ENCODE measurements at regions not wholly inside any gene's neighbourhood (a gene's known extent, or its start where the extent isn't known, plus 50 kb on each side); places are given as distances from the start of the nearest gene placed in this dataset.

DNA sequence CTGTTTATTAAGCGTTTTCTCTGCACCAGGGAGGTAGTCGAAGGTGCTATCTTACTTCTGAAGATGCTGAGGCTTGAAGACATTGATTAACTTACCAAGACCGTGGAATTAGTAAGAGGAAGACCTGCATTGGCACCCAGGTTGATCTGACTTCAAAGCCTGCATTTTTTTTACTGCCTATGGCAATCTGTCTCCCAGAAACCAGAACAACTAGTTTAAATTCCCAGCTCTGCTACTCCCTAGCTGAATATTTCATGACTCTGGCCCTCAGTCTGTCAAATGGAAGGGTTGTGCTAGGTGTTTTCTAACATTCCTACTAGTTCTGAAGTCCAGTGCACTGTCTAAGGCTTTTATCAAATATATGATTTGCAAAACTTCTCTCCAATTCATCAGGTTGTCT is 52.0 kb upstream of the GRAMD1B start:
- DNase-seq (ENCODE audit: low read depth), result no peak

DNA sequence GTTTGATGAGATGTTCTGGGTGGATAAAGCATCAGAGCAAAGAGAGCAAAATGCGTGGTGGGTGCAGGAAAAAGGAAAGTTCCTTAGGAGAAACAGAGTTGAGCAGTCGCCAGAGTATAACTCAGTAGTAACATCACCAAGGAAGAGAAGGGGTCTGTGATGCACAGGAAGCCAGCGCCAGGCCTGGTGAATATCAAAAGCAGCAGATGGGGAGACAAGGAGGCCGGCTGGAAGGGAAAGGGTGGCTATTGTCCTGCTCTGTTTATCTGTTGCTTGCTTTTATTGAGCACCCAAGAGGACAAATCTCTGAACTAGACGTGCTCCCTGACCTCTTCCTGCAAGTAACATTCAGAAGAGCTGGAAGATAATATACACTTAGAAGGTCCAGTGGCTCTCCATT is 52.7 kb upstream of the GRAMD1B start:
- no peak for DNase-seq (ENCODE audit: low read depth)

DNA sequence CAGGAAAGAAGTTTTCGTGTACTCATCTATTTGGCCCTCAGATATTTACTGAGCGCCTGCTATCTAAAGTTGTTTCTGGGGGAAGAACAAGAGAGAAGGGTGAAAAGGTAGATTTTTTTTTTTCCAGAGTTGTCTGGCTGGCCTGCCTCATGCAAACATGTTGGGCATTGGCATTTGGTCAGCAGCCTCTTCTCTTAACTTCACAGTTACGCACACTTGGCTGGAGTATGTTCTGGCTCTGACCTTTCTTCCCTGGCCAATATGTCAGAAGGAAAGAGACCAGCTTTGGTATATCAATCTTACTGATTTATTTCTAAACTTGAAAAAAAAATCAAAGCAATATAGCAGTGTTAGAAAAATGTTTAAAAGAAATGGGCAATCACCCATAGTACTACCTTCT is 54.2 kb upstream of the GRAMD1B start:
- DNase-seq (ENCODE audit: low read depth), result no peak

DNA sequence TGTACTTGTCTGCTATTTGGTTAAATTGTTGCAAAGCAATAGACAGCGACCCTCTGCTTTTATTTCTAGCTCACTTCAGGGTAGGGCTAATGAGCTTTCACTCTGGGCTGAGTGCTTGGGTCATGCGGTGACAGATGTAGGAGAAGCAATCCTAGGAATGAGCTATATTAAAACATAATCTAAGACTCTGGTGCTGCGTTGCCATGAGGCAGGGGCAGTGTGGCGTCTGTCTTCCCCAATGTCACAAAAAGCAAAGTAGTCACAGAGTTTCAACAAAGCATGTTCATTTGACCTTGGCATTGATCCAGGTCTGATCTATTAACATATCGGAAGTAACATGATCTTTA is 55.5 kb upstream of the GRAMD1B start:
- no peak for DNase-seq (ENCODE audit: low read depth)

DNA sequence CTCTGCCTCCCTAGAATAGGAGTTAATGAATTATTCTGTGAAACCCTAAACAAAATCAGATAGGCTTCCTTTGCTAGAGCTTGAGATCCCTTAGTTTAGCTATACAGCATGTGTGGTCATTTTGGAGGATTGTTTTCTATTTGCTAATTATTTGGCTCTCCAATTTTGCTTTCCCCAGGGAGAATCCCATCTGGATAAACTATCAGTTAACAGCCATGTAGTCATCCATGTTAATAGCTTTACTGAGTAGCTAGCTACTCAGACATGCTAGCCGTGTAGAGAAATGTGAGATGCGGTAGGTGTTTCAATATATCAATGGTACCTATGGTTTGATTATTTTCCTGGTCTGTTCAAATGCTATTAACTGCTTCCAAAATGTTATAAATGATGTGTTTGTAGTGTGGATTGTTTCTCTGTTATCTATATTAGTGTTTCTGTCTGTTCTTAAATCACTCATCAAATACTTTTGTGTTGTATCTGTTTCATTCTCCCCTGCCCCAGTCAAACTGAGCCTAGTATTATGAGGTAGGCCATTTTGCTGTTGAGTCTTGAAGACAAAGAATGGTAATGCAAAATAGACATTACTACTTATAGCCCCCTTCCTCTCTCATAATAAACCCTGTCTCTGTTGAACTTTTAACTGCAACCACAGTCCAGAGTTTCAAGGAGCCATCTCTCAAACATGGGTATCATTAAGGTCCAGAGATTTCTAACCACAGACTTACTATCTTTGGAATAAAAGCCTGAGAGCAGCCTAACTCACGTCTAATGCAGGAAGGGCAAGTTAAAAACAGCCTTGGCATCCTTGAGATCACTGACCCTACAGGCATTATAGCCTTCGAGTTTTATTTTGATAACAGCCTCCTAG is 56.1 kb upstream of the GRAMD1B start:
- DNase-seq (ENCODE audit: low read depth), result no peak

DNA sequence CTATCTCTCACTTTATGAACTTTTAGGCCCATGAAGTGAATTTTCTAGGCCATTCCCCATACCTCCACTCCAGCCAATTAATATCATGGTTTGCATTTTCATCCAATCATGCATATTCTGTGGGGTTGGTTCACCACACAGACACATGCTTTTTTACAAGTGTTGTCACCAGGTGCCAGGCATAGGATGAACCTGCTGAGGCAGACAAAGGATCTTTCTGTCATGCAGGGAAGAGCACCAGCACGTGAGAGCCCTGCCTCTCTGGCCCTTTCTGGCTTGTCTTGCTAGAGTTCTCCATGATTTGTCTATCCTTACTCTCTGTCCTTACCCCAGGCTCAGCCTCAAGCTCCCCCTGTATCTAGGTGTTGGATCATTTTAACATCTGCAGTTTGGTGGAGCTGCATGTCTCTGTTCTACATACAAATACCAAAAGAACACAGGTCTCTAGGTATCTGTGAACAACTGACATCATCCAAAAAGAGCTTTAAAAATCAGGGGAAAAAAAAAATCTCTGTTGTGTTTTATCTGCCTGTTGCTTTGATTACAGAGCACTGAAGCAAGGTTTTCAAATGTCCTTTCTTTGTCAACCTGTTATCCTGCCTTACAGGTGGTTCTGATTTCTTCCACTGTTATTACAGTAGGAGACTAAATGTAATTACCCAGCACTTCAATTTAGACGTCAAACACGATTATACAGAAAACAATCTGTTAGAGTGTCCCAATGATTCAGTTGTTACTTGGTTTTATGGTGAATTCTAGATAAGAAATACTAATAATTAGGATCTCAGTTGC is 58.4 kb upstream of the GRAMD1B start:
- no peak for DNase-seq (ENCODE audit: low read depth)

DNA sequence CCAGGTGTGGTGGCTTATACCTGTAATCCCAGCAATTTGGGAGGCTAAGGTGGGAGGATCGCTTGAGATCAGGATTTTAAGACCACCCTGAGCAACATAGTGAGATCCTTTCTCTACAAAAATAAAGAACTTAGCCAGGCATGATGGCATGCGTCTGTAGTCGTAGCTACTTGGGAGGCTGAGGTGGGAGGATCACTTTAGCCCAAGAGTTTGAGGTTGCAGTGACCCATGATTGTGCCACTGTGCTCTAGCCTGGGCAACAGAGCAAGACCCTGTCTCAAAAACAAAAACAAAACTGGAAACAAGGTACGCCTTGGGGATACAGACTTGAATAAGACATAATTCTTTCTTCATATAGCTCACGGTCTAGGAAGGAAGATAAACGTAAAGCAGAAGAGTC is 63.1 kb upstream of the GRAMD1B start:
- DNase-seq (ENCODE audit: low read depth), result no peak

DNA sequence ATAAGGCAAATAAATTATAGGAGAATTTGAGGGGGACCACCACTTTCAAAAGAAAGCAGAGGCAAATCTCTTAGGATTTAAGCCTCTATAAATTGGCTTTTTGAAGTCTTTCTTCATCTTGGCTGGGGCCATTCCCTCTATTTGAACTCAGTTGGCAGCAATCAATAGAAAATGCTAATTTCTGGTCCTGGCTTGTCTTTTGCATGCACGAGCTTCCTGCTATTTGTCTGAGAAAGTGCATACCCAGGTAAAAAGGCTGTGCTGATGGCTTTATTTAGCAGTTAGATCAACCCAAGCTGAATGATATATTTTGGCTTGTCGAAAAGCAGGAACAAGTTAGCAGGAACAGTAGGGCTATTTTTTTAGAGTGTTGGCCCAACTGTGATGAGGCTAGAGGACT is 64.1 kb upstream of the GRAMD1B start:
- no peak for DNase-seq (ENCODE audit: low read depth)

DNA sequence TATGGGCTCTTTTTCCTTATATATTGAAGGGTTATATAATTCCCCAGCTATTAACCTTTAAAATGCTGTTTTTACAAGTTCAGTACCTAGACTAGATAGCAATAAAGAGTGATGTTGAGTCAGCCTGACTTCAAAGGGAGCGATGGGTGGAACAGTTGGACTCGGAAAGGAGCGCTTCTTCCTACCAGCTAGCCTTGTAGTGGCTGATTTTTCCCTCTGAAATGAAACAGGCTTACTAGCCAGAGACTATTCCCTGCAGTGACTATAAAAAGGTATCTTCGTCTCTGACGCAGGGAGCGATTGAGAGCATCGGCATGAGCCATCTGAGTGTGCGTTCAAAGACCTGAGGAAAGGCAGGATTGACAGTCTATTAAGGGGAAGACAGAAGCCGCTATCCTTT is 66.0 kb upstream of the GRAMD1B start:
- no peak for DNase-seq (ENCODE audit: low read depth)

DNA sequence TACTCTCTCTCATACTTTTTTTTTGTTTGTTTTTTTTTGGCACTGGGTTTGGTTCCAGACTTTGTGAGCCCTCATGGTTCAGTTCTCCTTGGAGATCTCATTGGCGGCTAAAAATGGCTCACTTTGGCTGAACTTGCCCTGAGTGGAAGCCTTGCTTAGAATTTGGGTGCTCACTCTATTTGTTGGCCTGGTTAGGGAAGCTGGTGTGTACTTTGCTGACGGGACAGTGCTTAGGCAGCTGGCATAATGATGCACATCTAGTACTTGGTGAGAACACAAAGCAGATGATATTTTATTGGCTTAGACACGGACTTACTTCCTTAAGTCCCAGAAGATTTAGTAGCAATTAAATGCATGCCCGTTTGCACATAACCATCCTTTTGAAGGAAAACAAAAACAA is 66.5 kb upstream of the GRAMD1B start:
- no peak for DNase-seq (ENCODE audit: low read depth)

DNA sequence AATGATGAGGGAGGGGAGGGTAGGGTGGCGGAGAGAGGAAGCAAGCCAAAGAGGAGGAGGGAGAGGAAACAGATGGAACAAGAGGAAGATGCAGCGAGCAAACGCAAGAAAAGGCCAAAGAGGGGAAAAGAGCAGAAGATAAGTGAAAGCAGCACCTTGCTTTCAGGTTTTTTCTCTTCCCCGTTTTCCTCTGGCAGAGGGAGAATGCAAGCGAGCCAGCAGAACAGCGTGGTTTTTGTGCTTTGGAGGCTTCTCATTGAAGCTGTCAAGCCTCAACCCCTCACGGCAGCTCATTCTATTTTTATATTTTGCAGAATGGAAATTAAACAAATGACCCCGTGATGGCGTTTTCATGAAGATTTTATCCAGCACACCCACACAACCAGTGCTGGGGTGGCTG is 67.1 kb upstream of the GRAMD1B start:
- no peak for DNase-seq (ENCODE audit: low read depth)

DNA sequence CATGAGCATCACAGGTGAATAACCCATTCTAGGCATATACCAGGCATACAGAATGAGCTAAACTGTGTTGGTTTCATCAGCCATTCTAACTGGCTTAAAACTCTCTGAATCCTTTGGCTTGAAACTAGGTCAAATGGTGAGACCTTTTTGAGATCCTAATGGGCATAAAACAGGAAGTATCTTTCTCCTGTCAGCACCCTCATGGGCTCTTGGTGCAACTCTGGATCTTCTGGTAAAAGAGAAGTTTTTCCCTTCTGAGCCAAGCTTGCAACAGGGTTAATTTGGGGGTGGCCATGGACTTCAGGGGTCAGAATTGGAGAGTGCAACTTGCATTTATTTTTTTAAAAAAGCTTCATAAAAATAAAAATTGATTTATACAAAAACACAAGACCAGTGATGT is 67.9 kb upstream of the GRAMD1B start:
- no peak for DNase-seq (ENCODE audit: low read depth)

DNA sequence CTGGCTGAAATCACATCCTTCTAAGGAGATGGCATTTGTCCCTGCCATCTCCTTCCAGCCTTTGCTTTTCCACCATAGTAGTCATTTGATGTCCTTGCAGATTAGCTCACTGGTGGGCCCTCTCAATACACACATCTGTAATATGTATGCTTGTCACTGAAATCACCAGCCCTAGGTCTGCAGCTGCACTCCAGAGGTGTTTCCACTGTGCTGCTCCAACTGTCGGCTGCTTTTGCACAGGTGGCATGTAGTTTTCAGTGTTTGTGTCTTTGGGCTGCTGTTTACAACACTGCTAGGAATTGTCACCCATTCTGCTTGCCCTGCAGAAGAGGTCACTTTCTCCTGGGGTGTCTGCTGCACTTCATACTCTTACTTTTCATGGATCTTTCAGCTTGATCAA is 69.0 kb upstream of the GRAMD1B start:
- DNase-seq (ENCODE audit: low read depth), result no peak

DNA sequence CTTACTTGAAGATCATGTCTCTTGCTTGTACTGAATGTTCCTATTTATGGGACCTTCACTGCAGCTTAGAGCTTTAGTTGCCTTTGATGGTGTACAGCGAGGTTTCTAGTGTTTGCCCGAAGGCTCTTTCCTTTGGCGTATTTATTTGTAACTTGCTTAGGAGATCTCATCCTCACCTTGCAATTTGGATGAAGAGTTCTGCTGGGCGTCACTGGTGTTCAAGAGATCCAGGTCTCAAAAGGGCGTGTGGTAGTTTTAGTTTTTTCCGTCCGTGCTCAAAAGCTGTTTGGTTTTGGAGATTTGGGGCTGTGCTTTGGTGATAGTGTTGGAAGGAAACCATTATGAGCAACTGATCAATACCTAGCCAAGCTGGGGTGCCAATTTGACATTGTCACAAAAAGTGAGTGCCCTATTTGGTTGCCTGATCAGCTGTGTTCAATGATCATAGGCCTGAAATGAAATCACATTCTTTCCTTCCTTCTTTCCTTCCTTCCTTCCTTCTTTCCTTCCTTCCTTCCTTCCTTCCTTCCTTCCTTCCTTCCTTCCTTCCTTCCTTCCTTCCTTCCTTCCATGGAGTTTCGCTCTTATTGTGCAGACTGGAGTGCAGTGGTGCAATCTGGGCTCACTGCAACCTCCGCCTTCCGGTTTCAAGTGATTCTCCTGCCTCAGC is 69.7 kb upstream of the GRAMD1B start:
- no peak for DNase-seq (ENCODE audit: low read depth)

DNA sequence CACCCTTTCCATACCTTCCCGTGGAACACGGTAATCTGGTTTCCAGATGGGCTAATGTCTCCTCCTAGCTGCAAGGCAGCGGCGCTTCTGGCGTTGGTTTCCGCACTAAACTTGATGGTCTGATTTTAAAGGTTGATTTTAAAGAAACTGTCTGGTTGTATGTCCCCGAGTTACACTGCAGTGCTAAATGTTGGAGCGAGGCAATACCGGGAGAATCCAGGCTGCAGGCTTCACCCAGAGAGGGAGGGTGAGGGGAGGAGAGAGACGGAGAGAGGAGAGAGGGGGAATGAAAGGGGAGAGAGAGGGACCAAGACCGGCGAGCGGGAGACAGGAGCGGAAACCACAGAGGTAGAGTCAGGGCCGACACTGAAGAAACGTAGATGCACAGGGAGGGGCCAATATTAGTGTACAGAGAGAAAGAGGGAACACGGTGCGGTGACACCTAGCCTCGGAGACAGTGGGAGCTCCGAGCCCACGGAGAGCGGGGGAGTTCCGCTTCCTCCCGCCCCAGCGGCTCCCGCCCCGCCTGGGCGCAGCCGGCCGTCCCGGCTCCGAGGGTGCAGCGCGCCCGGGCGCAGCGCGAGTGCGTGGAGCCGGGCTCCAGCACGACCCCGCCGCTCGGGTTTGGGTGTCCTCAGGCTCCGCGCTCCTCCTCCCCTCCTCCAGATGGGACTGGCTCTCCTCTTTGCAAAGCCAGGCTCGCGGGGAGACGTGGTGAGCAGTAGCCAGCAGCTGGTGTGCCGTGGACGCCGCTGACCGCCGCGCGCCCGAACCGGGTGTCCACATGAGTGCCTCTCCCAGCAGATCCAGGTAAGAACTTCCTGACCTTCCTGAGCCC is 71.9 kb upstream of the GRAMD1B start:
- DNase-seq (ENCODE audit: low read depth), result no peak

DNA sequence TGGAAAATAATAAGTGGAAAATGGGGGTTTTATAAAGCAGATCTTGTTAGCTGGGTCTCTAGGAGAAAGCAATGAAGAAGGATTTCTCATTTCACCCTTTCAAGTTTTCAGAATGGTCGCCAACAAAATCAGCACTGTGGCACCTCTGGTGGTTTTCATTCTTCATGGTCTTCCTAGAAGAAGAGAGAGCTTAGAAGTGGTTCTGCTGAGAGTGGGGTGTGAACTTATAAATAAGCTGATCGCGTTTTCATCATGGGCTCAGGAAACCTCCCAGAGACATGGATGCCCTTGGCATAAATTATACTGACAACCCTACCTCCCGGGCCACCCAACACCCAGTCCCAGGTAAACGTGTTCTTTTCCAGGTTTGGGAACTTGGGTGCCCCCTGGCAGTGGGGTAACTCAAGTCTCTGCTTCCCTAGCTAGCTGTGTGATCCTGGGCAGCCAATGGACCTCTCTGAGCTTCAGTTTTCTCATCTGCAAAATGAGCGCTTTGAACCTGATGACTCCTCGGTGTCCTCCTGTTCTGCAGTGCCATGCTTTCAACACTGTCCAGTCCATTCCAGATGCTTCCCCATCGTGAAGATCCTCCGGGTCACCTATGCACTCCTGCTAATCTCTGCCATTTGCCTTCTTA is 72.6 kb upstream of the GRAMD1B start:
- DNase-seq (ENCODE audit: low read depth), result no peak

DNA sequence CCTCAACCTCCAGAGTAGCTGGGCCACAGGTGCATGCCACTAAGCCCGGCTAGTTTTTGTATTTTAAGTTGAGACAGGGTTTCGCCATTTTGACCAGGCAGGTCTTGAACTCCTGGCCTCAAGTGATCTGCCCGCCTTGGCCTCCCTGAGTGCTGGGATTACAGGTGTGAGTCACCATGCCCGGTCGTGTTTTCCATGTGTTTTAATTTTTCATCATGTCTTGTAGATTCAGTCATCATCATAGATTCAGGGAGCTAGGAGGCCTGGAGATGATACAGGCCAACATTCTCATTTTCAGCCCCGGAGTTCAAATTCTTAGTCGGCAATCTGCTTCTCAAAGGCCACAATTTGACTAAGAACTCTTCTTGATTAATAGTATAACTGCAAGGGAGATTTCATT is 73.5 kb upstream of the GRAMD1B start:
- DNase-seq (ENCODE audit: low read depth), result no peak

DNA sequence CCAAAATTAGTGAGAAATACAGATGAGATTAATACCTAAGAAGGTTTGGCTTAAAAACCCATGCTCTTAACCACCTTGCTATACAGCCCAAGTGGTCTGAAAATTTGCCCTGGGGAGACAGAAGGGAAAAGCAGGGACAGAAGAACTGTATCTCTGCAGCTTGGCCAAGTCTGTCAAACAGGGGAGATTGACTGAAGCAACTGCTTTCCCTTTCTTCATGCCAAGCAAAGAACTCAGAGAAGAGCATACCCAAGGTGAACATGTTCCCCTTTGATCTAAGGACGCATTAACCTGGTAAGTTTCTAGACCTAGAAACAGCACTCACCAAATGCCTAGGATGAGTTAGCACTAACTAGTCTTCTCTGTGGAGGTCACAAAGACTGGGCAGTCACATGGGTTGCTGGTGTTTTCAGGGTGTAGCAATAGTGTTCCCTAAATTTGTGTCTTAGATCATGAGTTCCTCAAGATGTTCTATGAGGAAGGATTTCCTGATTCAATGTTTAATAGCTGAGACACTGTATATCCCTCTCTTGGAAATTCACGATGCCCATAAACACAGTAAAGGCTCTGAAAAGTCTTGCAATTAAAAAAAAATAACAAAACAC is 75.6 kb upstream of the GRAMD1B start:
- no peak for DNase-seq (ENCODE audit: low read depth)

DNA sequence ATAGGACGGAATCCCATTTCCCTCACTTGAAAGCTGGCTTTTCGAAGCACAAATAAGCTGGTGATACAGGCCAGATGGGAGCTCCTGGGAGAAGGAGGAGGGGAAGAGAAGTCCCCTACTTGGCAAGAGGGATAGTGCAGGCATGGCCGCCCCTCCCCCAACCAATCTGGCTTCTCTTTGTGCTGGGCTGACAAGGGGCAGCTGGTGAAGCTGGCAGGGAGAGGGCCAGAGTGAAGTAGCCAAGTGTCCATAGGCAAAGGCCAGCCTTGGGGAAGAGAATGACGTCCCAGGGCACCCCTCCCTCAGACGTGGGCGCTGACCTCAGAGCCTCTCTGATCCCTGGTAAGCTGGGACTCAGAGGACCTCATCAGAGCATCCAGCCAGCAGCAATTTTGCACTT is 78.7 kb upstream of the GRAMD1B start:
- DNase-seq (ENCODE audit: low read depth), result no peak

DNA sequence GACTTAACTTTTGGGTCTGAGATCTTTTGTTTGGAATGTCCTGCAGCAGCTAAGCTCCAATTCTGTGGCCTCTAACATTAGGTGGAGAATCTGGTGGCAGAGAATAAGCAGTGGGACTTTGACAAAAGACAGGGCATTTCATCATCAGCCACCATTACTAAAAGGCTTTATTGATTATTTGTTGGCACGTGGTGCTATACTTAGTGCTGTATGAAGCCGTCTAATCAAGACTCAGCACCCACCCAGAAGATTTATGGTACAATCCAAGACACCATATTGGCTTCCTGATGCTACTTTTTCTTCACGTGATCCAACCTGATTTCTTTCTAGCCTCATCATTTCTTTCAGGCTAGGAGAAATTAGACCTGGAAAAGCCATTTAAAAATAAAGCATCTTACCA is 80.7 kb upstream of the GRAMD1B start:
- no peak for DNase-seq (ENCODE audit: low read depth)

DNA sequence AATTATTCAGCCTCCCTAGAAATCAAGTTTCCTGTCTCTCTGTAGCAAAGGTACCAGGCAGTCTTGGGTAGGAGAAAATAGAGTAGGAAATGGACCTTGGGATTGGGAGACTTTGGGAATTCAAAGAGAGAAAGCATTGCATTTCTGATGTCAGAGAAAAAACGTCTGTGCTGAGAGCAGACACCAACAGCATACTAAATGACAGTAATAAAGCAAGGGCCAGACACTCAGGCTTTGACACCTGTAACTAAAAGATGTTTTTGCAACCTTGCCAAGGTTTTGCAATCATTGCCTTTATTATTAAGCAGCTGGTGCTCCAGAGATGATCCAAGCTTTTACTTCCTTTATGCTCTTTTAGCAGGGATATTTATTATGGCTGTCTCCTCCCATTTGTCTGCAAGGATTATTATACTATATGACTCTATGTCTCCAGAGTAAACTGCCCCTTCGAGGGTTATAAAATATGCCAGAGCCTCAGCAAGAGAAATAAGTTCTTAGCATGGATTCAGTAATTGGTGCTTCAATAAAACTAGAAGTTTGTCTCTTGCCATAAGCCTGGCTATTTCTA is 85.2 kb upstream of the GRAMD1B start:
- no peak for DNase-seq (ENCODE audit: low read depth)

All from renal cortical epithelial cell (primary cell).